GM18868 (cell line): ENCODE measurements at regions not wholly inside any gene's neighbourhood (a gene's known extent, or its start where the extent isn't known, plus 50 kb on each side); places are given as distances from the start of the nearest gene placed in this dataset.
"Not testable (repeated sequence)": the region's sequence is repeated elsewhere in the genome, so short reads cannot be mapped to it uniquely, and the experiment has no call there.

ENCODE experiments used
- ATAC-seq: cut with Tn5 transposase; IDR thresholded peaks from one replicate; pipeline ENCODE4 v1.9.1; 2021; ENCODE audit warnings: mild to moderate bottlenecking, moderate library complexity; ENCODE audit not compliant: unreplicated experiment

GRCh38 chr9:79046401-79046800 is 525.4 kb upstream of the TLE4 start:
- no peak for ATAC-seq

DNA sequence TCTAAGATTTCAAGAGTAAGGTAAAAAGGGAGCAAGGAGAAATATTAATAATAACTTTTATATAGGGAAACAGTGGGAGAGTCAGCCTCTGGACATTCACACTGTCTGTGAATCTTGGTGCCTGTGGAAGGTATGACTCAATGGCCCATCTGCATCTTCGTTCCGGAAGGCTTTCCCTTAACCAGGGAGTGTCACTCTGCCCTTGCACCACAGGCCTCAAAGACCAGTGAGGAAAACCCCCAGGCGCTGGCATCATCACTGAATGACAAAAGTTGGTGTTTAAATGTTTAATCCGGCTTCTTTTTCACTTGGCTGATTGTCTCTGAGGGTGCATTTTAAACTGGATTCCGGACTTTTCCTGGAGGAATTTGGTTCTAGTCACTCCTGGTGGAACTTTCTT is 522.4 kb upstream of the TLE4 start:
- ATAC-seq, result no peak

DNA sequence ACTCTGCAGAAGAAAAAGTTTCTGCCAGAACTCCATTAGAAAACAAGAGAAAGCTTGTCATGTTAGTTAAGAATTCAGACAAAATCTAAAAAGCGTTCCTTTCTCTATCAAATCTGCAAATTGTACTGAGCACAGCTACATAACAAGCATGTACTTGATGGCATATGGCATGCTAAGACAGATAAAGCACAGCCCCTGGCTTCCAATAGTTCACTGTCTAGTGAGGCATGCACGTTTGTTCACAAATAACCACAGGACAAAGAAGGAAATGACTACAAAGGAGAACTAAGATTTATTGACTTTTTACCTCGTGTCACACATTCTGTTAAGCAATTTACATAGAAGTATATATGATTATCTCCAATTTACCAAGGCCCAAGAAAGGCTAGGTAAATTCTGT is 518.2 kb upstream of the TLE4 start:
- peak; percentile 52 for ATAC-seq

- no peak for ATAC-seq
These were observed 517.3 kb upstream of the TLE4 start for GRCh38 chr9:79054500-79054899.

DNA sequence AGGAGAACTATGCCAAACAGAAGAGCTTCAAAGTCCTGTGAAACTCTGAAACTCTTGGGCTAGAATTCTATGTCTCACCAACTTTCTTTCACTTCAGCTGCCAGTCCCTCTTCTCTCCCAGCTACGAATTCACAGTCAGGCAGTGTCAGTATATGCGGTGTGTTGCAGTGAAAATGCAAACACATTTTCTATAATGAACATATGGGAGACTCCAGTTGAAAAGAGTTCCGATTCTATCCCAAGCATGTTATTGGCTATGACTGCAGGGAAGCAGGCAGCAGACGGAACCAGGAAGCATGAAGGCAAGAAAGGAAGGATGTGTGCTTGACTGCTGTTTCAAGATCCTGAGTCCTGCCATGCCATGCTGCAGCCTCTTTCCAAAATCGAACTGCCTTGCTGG is 515.7 kb upstream of the TLE4 start:
- no peak for ATAC-seq

GRCh38 chr9:79057576-79057975 is 514.2 kb upstream of the TLE4 start:
- ATAC-seq, result no peak

- no peak for ATAC-seq
These were observed 511.0 kb upstream of the TLE4 start for GRCh38 chr9:79060766-79061165.

DNA sequence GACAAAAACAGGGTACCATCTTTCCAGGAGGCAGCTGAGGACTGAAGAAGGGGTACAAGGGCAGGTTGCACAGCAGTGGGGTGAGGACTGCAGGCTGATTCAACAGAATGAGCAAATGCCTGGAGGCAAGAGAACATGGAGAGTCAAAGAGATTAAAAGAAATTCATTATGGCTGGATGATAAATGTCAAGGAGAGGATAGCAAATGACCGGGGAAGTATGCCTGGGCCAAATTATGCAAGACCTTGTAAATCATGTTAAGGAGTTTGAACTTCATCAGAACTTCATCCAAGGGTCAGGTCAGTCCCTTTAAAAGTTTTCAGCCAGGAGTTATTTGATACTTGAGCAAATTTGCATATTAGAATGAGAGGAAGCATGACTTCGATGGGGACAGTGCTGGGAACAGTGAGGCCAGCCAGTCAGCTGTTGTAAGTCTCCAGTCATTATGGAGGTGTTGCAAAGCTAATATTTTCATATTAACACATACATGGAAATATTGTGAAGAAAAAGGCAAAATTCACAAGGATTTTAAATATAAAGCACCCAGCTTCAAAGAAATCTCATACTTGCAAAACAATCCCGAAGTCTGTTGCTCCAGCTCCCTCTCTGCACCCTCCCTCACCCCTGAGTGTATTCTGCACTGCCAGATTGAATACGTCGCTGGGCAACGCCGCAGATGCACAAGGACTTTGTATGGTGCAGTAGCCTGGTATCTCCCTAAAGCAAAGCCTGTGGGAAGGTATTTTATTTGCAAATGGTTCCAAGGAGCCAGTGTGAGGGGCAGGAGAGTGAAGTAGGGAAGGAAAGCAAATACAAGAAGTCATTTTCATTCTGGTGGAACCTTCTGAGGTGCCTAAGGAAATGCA is 509.8 kb upstream of the TLE4 start:
- no peak for ATAC-seq

DNA sequence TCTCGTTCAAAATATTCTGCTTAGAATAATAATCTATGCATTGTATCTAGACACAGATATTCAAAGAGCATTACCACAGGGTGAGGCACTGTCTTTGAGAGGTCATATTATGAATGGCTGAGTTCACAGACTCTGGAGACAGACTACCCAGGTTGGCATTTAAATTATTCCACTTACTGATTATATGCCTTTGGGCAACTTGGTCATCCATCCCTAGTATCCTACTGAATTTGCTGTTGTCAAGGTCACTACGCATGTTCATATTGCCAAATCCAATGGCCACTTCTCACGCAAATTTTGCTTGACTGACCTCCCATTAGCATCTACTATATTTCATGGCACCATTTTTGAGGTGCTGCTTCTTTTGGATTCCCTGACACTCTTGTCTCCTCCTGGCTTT is 498.6 kb upstream of the TLE4 start:
- ATAC-seq, result no peak

DNA sequence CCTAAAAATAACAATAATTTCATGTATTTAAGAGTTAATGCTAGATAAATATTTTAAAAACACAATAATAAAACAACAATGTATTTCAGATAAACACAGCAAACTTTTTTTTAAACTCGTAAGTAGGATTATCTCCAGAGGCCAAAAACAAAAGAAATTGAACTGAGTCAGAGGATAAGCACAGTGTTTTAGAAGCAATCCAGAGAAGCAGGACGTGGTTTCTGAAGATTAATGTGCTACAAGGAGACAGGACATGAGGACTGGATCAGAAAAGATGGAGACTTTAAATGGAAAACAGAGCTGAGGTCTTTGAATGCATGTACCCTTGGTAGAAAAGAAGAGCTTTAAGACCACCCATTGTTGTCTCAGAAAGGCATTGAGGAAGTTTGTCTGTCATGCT is 491.2 kb upstream of the TLE4 start:
- no peak for ATAC-seq

DNA sequence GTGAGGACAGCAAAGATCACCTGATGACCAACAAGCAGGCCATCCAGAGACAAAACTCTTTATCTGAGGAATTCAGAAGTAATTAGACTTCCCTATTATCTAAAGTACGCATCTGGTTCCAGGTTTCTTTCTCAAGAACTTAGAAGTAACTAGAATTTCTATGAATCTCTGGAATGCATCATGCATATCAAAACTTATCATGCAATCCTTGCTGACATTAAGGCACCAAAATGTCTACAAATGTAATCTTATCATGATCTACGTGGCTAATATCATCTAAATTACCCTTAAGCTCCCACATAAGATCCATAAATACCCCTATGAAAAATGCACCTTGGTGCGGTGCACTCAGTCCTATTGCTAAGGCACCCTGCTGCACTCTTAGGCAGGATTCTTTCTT is 488.1 kb upstream of the TLE4 start:
- ATAC-seq, result no peak

GRCh38 chr9:79087133-79087532 is 484.6 kb upstream of the TLE4 start:
- no peak for ATAC-seq

DNA sequence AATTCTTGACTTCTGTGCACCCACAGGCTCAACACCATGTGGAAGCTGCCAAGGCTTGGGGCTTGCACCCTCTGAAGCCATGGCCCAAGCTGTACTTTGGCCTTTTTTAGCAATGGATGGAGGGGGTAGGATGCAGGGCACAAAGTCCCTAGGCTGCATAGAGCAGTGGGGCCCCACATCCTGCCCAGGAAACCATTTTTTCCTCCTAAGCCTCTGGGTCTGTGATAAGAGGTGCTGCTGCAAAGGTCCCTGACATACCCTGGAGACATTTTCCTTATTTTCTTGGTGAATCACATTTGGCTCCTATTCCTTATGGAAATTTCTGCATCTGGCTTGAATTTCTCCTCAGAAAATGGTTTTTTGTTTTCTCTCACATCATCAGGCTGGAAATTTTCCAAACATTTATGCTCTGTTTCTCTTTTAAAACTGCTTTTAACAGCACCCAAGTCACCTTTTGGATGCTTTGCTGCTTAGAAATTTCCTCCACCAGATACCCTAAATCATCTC is 482.7 kb upstream of the TLE4 start:
- no peak for ATAC-seq

- not testable (repeated sequence) for ATAC-seq
These were observed 481.9 kb upstream of the TLE4 start for GRCh38 chr9:79089851-79090250.

GRCh38 chr9:79103257-79103656 is 468.5 kb upstream of the TLE4 start:
- not testable (repeated sequence) for ATAC-seq

DNA sequence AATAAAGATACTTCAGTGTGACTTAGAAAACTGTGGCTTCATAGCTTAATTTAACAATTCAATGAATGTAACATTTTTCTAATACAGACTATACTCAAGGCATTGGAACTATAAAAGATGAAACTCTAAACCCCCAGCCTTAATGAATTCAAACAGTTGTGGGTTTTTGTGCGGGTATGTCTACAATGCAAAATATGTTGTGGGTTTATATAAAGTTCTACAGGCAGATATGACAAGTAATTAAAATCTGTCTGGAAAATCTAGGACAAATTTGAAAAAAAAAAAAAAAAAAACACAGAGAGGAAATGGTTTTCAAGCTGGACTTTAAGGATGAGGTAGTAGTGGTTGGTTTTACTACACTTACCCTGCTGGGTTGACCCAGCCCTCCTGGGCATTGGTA is 467.5 kb upstream of the TLE4 start:
- no peak for ATAC-seq

GRCh38 chr9:79104951-79105350 is 466.8 kb upstream of the TLE4 start:
- ATAC-seq, result no peak

- no peak for ATAC-seq
These were observed 463.7 kb upstream of the TLE4 start for GRCh38 chr9:79107911-79108676.

DNA sequence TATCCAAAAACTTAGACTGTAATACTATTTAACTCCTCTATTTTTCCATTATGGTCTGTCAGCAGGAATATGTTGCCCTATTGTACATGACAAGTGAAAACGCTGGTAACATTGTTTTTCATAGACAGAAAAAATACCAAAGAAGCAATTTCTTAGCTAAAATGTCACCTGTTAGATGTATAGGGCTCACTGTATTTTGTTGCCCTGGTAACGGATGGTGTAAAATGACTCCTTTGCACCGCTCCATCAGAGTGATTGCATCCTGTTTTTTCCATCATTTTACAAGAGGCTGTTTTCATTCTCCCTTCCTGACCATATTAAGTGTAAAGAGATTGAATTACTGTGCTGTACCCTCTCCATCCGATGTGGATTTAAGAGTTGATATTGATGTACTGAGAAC is 460.1 kb upstream of the TLE4 start:
- ATAC-seq, result no peak

- no peak for ATAC-seq
These were observed 456.6 kb upstream of the TLE4 start for GRCh38 chr9:79115176-79115575.

- no peak for ATAC-seq
These were observed 455.7 kb upstream of the TLE4 start for GRCh38 chr9:79116041-79116440.

DNA sequence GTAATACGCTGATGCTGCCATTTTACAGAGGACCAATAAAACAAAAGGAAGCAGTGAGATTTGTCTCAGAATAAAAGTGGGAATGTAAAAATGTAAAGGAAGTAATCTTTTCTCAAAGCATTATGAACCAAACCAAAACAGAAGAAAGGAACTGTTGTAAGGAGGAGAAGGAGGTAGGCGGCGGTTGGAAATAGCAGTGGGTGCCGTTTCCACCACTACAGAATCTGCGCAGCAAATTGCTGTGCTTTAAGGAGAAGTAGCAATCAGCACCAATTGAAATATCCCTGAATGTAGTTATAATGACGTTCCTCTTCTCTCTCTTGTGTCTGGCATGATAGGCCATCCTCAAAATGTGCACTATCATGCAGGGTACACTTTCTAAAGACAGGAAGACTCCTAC is 455.1 kb upstream of the TLE4 start:
- ATAC-seq, result no peak
